Panc1 (cell line): ENCODE measurements at regions not wholly inside any gene's neighbourhood (a gene's known extent, or its start where the extent isn't known, plus 50 kb on each side); places are given as distances from the start of the nearest gene placed in this dataset.

ENCODE experiments used
- CTCF ChIP-seq: fragments of 450-650 bp; IDR thresholded peaks from 2 replicates; pipeline ENCODE4 v1.5.1; 2017; ENCODE audit warnings: mild to moderate bottlenecking
- POLR2AphosphoS5 ChIP-seq: IDR thresholded peaks from 2 replicates; pipeline ENCODE4 v1.6.1; 2012; ENCODE audit warnings: mild to moderate bottlenecking, low read depth, low read length, moderate library complexity

DNA sequence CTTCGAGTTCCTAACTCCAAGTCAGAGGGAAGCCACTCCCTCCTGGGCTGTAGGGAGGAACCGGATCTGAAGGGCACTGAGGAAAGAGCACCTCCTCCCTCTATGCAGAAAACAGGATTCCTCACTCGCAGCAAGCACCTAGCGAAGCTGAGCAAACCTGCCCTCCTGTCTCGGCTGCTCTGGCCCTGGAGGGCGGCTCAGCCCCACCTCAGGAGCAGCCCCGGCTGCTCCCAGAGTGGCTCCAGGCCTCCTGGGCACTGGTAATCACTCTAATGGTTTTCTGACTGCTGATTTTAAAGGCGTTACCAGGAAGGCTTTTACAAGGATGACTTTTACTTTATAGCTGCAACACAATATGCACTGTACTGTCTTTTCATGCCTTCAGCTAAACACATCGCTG, 312.5 kb downstream of the TEX29 start:
- TF ChIP-seq CTCF (no peak), POLR2AphosphoS5 (no peak)
